H1 (cell line): ENCODE measurements at regions not wholly inside any gene's neighbourhood (a gene's known extent, or its start where the extent isn't known, plus 50 kb on each side); places are given as distances from the start of the nearest gene placed in this dataset.
A peak's percentile ranks its signal among the peaks of the same experiment; 100 is the strongest.

Source experiments
- CTCF ChIA-PET: fragments of 300-600 bp; sonication (Branson Sonifier 250); formaldehyde crosslinking; loops from one replicate; lab custom pipeline; 2021; ENCODE audit not compliant: partially characterized antibody; lab: Charles Lee
- POLR2A ChIA-PET: fragments of 300-600 bp; sonication (Branson Sonifier 250); formaldehyde crosslinking; loops from one replicate; lab custom pipeline; 2021; ENCODE audit warnings: inconsistent platforms; ENCODE audit not compliant: partially characterized antibody; lab: Charles Lee
- DNase-seq, 2 experiments: peaks; one replicate each; pipeline versions ENCODE4 v3.0.0 to v3.0.0-alpha.2; 2010 to 2022; ENCODE audit warnings: low spot score in 2 of 2, low read depth in 1 of 2, mixed read lengths in 1 of 2
- FAIRE-seq: peaks from 2 replicates; lab custom pipeline; 2011; peaks lifted over from hg19 to GRCh38; lab: Jason Lieb, UNC
- H2AFZ ChIP-seq: 2 replicates; pipeline ENCODE4 v1.8.1; 2012; ENCODE audit warnings: low read length, inconsistent platforms
- H2AK5ac ChIP-seq: 2 replicates; pipeline ENCODE4 v1.6.1; 2013; ENCODE audit warnings: low read depth, low read length
- H2BK120ac ChIP-seq: replicated peaks from 2 replicates; pipeline ENCODE3; 2013; ENCODE audit warnings: low read depth, low read length, inconsistent platforms
- H2BK12ac ChIP-seq: 2 replicates; pipeline ENCODE4 v1.6.1; 2013; ENCODE audit warnings: low read depth, low read length
- H2BK15ac ChIP-seq: 2 replicates; pipeline ENCODE4 v1.6.1; 2013; ENCODE audit warnings: low read length
- H2BK20ac ChIP-seq: 2 replicates; pipeline ENCODE4 v1.6.1; 2013; ENCODE audit warnings: low read length
- H2BK5ac ChIP-seq: 2 replicates; pipeline ENCODE4 v1.6.1; 2013; ENCODE audit warnings: low read depth, low read length
- H3K14ac ChIP-seq: 2 replicates; pipeline ENCODE4 v1.6.1; 2013; ENCODE audit warnings: inconsistent platforms; ENCODE audit not compliant: insufficient read length
- H3K18ac ChIP-seq: 2 replicates; pipeline ENCODE4 v1.6.1; 2013; ENCODE audit warnings: low read length; ENCODE audit errors: extremely low read depth
- H3K23ac ChIP-seq: 2 replicates; pipeline ENCODE4 v1.6.1; 2013; ENCODE audit warnings: inconsistent platforms; ENCODE audit not compliant: insufficient read length
- H3K23me2 ChIP-seq: 2 replicates; pipeline ENCODE4 v1.6.1; 2013; ENCODE audit warnings: low read depth, low read length
- H3K27ac ChIP-seq: 2 replicates; pipeline ENCODE4 v1.6.1; 2011; ENCODE audit warnings: low read depth, low read length, inconsistent platforms
- H3K27me3 ChIP-seq, 4 experiments: replicated peaks in 1 of 4; 1 replicate in 1 of 4; 2 replicates in 3 of 4; pipeline versions ENCODE4 v1.6.1 to v1.8.1; 2011 to 2013; ENCODE audit warnings: low read length in 3 of 4, mild to moderate bottlenecking in 3 of 4, inconsistent platforms in 2 of 4, mixed read lengths in 2 of 4, moderate library complexity in 1 of 4; ENCODE audit not compliant: control insufficient read depth in 3 of 4, insufficient read depth in 3 of 4; ENCODE audit errors: extremely low read depth in 1 of 4
- H3K36me3 ChIP-seq, 4 experiments: 2 replicates each; pipeline versions ENCODE4 v1.6.1 to v1.8.1; 2011 to 2013; ENCODE audit warnings: mild to moderate bottlenecking in 4 of 4, low read length in 3 of 4, moderate library complexity in 2 of 4, control low read depth in 1 of 4, inconsistent platforms in 1 of 4; ENCODE audit not compliant: insufficient read depth in 4 of 4, control insufficient read depth in 2 of 4
- H3K4ac ChIP-seq: replicated peaks from 2 replicates; pipeline ENCODE3; 2013; ENCODE audit warnings: low read length, low read depth, mixed read lengths, inconsistent platforms; ENCODE audit not compliant: insufficient read length
- H3K4me1 ChIP-seq, 4 experiments: replicated peaks in 1 of 4; 1 replicate in 1 of 4; 2 replicates in 3 of 4; pipeline versions ENCODE4 v1.6.1 to v1.8.1; 2011 to 2013; ENCODE audit warnings: low read length in 3 of 4, inconsistent platforms in 2 of 4, mixed read lengths in 1 of 4; ENCODE audit not compliant: insufficient read depth in 4 of 4, control insufficient read depth in 3 of 4
- H3K4me2 ChIP-seq, 2 experiments: 2 replicates each; pipeline versions ENCODE4 v1.6.1 to v1.8.1; 2011 to 2013; ENCODE audit warnings: low read depth in 2 of 2, low read length in 2 of 2, control low read depth in 1 of 2, inconsistent platforms in 1 of 2, mild to moderate bottlenecking in 1 of 2; ENCODE audit not compliant: insufficient read depth in 1 of 2
- H3K4me3 ChIP-seq, 4 experiments: fragments of 200-600, 300-600 bp in 1 of 4; sonication (generic), shearing (Covaris generic), sonication (Bioruptor Twin) in 1 of 4; 2 replicates each; pipeline versions ENCODE4 v1.5.1 to v1.8.1; 2011 to 2016; ENCODE audit warnings: low read length in 4 of 4, low read depth in 3 of 4, control low read depth in 2 of 4, inconsistent platforms in 2 of 4, mild to moderate bottlenecking in 2 of 4, mixed read lengths in 1 of 4, moderate library complexity in 1 of 4; ENCODE audit not compliant: insufficient read depth in 2 of 4; ENCODE audit errors: extremely low read depth in 1 of 4
- H3K56ac ChIP-seq: replicated peaks from 2 replicates; pipeline ENCODE3; 2013; ENCODE audit warnings: low read depth, mild to moderate bottlenecking, mixed read lengths, low read length, inconsistent platforms; ENCODE audit not compliant: insufficient read length
- H3K79me1 ChIP-seq: 2 replicates; pipeline ENCODE4 v1.6.1; 2013; ENCODE audit warnings: low read depth, low read length, control low read depth
- H3K79me2 ChIP-seq, 2 experiments: 2 replicates each; pipeline versions ENCODE4 v1.6.1 to v1.8.1; 2012 to 2013; ENCODE audit warnings: low read length in 2 of 2, mild to moderate bottlenecking in 2 of 2, inconsistent platforms in 1 of 2; ENCODE audit not compliant: insufficient read depth in 2 of 2, control insufficient read depth in 1 of 2
- H3K9ac ChIP-seq, 4 experiments: replicated peaks in 1 of 4; 1 replicate in 1 of 4; 2 replicates in 3 of 4; pipeline versions ENCODE4 v1.6.1 to v1.8.1; 2011 to 2013; ENCODE audit warnings: low read depth in 3 of 4, low read length in 3 of 4, control low read depth in 2 of 4, mild to moderate bottlenecking in 2 of 4, moderate library complexity in 2 of 4, inconsistent platforms in 1 of 4; ENCODE audit errors: extremely low read depth in 1 of 4
- H3K9me3 ChIP-seq, 2 experiments: 2 replicates each; pipeline versions ENCODE4 v1.6.1 to v1.8.1; 2012 to 2013; ENCODE audit warnings: mild to moderate bottlenecking in 2 of 2, moderate library complexity in 2 of 2, control low read depth in 1 of 2, inconsistent platforms in 1 of 2, low read depth in 1 of 2, low read length in 1 of 2, mixed read lengths in 1 of 2; ENCODE audit not compliant: insufficient read depth in 2 of 2
- H4K20me1 ChIP-seq, 2 experiments: replicated peaks in 1 of 2; 2 replicates each; pipeline versions ENCODE3 to v1.8.1; 2011 to 2013; ENCODE audit warnings: inconsistent platforms in 2 of 2, low read length in 2 of 2, mild to moderate bottlenecking in 1 of 2; ENCODE audit not compliant: insufficient read depth in 2 of 2, control insufficient read depth in 1 of 2
- H4K5ac ChIP-seq: 2 replicates; pipeline ENCODE4 v1.6.1; 2013; ENCODE audit warnings: low read length, low read depth, mixed read lengths, inconsistent platforms; ENCODE audit not compliant: insufficient read length
- H4K8ac ChIP-seq: 2 replicates; pipeline ENCODE4 v1.8.0; 2013; ENCODE audit warnings: mild to moderate bottlenecking, moderate library complexity, low read length, inconsistent platforms; ENCODE audit not compliant: insufficient read depth; ENCODE audit errors: extremely low read depth
- H4K91ac ChIP-seq: replicated peaks from 2 replicates; pipeline ENCODE3; 2013; ENCODE audit warnings: low read length, mixed read lengths, inconsistent platforms; ENCODE audit not compliant: insufficient read length
- EP300 ChIP-seq, 2 experiments: IDR thresholded peaks; 1 replicate in 1 of 2; 2 replicates in 1 of 2; pipeline ENCODE4 v1.6.1; 2011 to 2012; ENCODE audit warnings: low read depth in 2 of 2, low read length in 2 of 2, mild to moderate bottlenecking in 2 of 2, borderline replicate concordance in 1 of 2, inconsistent platforms in 1 of 2, moderate library complexity in 1 of 2
- WGBS, 2 experiments: shearing (Covaris generic) in 1 of 2; methylation state at CpG; one replicate each; pipeline versions ENCODE4 v1.1.6 to v1.1.7; 2013 to 2015; ENCODE audit warnings: low lambda C conversion rate in 2 of 2, mixed read lengths in 2 of 2, inconsistent platforms in 1 of 2, low coverage in 1 of 2, missing lambda C conversion rate in 1 of 2; ENCODE audit not compliant: insufficient replicate concordance in 2 of 2, insufficient coverage in 1 of 2, insufficient read length in 1 of 2; ENCODE audit errors: extremely low coverage in 1 of 2, missing lambda C conversion rate in 1 of 2; 5-methylcytosine and 5-hydroxymethylcytosine counted together

DNA sequence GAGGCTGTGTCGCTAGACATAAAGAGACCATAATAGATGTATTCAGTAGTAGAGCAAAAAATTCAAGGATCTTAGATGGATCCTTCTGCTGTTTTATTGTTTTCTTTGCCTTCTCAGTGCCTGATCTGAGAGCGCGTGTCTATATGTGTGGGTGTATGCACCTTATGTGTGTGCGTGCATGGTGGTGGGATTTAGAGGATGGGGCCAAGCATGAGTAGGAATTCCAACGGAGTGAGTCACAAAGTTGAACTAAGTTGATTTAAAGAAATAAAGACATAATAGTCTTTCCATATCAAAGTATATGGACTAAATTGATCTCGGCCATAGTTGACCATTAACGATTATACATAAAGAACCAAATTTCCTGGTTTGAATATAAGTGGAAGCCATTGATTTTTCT, 178.7 kb downstream of the CYYR1 start:
- no peak overlapping the region for H2BK120ac ChIP-seq
- CTCF ChIA-PET: no interaction called here
- FAIRE-seq (no peak), DNase-seq (no peak)
- no peaks in the 10 kb centered on the region for H3K36me3 ChIP-seq
- no peak overlapping the region for H2BK15ac ChIP-seq
- no peak overlapping the region for H2BK12ac ChIP-seq
- no peaks in the 10 kb centered on the region for H3K79me1 ChIP-seq
- H2BK5ac ChIP-seq: no peak overlapping the region
- no peak overlapping the region for H3K56ac ChIP-seq
- no peak overlapping the region for H3K4me3 ChIP-seq
- POLR2A ChIA-PET: interaction anchor here (0.6 kb wide), 1 partner anchor 19 kb away, joined by 3 read pairs; no protein-coding TSS in a partner anchor
- no peak overlapping the region for H2BK20ac ChIP-seq
- no peak overlapping the region for H3K9ac ChIP-seq
- H2AK5ac ChIP-seq: no peak overlapping the region
- H3K79me2 ChIP-seq: no peaks in the 10 kb centered on the region
- no peak overlapping the region for H3K14ac ChIP-seq
- no peak overlapping the region for H3K23ac ChIP-seq
- no peak overlapping the region for H3K4ac ChIP-seq
- 0 out of 2 replicates have a peak overlapping the region, but pooled peaks have one; percentile 65 for H2AFZ ChIP-seq
- H3K4me1 ChIP-seq: no peaks in the 10 kb centered on the region
- TF ChIP-seq EP300 (IDR thresholded peaks at IDR 0.05; ENCODE audit: borderline replicate concordance in 1 of 2, low read depth in 2 of 2, low read length in 2 of 2): no peak
- H3K23me2 ChIP-seq: no peaks in the 10 kb centered on the region
- no peaks in the 10 kb centered on the region for H3K27me3 ChIP-seq
- H4K5ac ChIP-seq: no peak overlapping the region
- no peak overlapping the region for H3K4me2 ChIP-seq
- WGBS, 2 experiments: 94% methylated on average over 7 of the region's 7 CpGs; no CpG with 5 or more reads in 1 of the 2 experiments
- H3K9me3 ChIP-seq: 0 out of 4 replicates have a peak, but pooled peaks cover 0 to 2% of the 10 kb centered on the region in 2 experiments
- no peaks in the 10 kb centered on the region for H4K20me1 ChIP-seq
- H4K91ac ChIP-seq: no peak overlapping the region
- no peak overlapping the region for H3K18ac ChIP-seq
- H3K27ac ChIP-seq: no peak overlapping the region
- H4K8ac ChIP-seq: no peak overlapping the region
